ENCODE measurements at regions not wholly inside any gene's neighbourhood (a gene's known extent, or its start where the extent isn't known, plus 50 kb on each side); places are given as distances from the start of the nearest gene placed in this dataset.

- TF ChIP-seq, protein P1, sequence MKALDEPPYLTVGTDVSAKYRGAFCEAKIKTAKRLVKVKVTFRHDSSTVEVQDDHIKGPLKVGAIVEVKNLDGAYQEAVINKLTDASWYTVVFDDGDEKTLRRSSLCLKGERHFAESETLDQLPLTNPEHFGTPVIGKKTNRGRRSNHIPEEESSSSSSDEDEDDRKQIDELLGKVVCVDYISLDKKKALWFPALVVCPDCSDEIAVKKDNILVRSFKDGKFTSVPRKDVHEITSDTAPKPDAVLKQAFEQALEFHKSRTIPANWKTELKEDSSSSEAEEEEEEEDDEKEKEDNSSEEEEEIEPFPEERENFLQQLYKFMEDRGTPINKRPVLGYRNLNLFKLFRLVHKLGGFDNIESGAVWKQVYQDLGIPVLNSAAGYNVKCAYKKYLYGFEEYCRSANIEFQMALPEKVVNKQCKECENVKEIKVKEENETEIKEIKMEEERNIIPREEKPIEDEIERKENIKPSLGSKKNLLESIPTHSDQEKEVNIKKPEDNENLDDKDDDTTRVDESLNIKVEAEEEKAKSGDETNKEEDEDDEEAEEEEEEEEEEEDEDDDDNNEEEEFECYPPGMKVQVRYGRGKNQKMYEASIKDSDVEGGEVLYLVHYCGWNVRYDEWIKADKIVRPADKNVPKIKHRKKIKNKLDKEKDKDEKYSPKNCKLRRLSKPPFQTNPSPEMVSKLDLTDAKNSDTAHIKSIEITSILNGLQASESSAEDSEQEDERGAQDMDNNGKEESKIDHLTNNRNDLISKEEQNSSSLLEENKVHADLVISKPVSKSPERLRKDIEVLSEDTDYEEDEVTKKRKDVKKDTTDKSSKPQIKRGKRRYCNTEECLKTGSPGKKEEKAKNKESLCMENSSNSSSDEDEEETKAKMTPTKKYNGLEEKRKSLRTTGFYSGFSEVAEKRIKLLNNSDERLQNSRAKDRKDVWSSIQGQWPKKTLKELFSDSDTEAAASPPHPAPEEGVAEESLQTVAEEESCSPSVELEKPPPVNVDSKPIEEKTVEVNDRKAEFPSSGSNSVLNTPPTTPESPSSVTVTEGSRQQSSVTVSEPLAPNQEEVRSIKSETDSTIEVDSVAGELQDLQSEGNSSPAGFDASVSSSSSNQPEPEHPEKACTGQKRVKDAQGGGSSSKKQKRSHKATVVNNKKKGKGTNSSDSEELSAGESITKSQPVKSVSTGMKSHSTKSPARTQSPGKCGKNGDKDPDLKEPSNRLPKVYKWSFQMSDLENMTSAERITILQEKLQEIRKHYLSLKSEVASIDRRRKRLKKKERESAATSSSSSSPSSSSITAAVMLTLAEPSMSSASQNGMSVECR (CRISPR knock-in tag; IDR thresholded peaks at IDR 0.05; ENCODE audit: borderline replicate concordance), result no peak
Observed at GRCh38 chr12:63228853-63229252, 77.9 kb upstream of the AVPR1A start (continued).

DNA sequence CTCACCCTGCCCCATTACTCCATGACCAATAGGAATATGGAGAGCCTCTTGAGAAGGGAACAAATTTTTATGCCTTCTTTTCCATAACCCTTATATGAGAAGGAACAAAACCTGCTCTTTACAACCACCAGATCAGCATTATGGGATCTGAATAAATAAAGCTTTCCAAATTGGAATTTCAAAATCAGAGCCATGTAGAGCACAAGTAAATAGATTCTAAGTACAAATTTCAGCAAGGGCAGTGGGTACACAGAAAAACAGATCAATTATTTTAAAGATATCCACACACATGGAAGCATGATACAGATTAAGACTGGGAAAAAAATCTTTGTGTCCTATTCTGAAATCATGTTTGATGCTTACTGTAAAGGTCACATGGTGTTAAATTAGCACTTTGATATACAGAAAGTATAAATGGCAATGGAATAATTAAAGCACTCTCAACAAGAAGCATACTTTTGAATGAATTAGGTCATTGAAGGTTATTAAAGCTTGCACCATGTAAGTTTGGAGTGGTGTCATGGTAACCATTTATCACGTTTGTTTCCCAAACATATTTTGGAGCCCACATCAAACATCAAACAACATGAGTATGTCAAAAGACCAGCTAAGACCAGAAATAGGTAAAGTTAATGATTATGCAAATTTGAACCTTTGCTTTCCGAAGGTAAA, 75.9 kb upstream of the AVPR1A start:
- Mint-ChIP-seq H3K4me1 (peaks cover 9% of the 10 kb centered on the region), H3K27ac (no peak overlapping the region), H3K27me3 (ENCODE audit: low read depth) (no peaks in the 10 kb centered on the region), H3K9me3 (no peaks in the 10 kb centered on the region), H3K4me3 (no peak overlapping the region), H3K36me3 (no peaks in the 10 kb centered on the region)
- DNase-seq (ENCODE audit: low spot score) (no peak), ATAC-seq (no peak)
- TF ChIP-seq EMX1 (CRISPR knock-in tag; IDR thresholded peaks at IDR 0.05), result no peak
- TF ChIP-seq TEAD4 (CRISPR knock-in tag; IDR thresholded peaks at IDR 0.05), result no peak
- CTCF ChIA-PET, result interaction anchor here (0.8 kb wide), 1 partner anchor 75 kb away, joined by 3 read pairs; the partner anchor contains the start of gene AVPR1A
- POLR2A ChIA-PET, result no interaction called here

- ATAC-seq, result no peak
- Mint-ChIP-seq H3K27me3 (ENCODE audit: low read depth) (no peaks in the 10 kb centered on the region), H3K27ac (no peak overlapping the region), H3K4me1 (peaks cover 9% of the 10 kb centered on the region), H3K36me3 (no peaks in the 10 kb centered on the region), H3K9me3 (no peaks in the 10 kb centered on the region), H3K4me3 (no peak overlapping the region)
- DNase-seq (ENCODE audit: low spot score), result no peak
- CTCF ChIA-PET, result no interaction called here
- TF ChIP-seq ZNF317 (CRISPR knock-in tag; IDR thresholded peaks at IDR 0.05; ENCODE audit: borderline replicate concordance, low read depth), result no peak
- POLR2A ChIA-PET, result no interaction called here
Observed at GRCh38 chr12:63224396-63224795, 73.4 kb upstream of the AVPR1A start.

GRCh38 chr12:63223128-63223527, 72.1 kb upstream of the AVPR1A start:
- Mint-ChIP-seq H3K27ac (no peak overlapping the region), H3K9me3 (no peaks in the 10 kb centered on the region), H3K4me1 (peaks cover 9% of the 10 kb centered on the region), H3K4me3 (no peak overlapping the region), H3K27me3 (ENCODE audit: low read depth) (no peaks in the 10 kb centered on the region), H3K36me3 (no peaks in the 10 kb centered on the region)
- POLR2A ChIA-PET, result no interaction called here
- CTCF ChIA-PET, result interaction anchor here (0.6 kb wide), 1 partner anchor 530 kb away, joined by 3 read pairs; no protein-coding TSS in a partner anchor
- no peak for DNase-seq (ENCODE audit: low spot score)
- ATAC-seq, result no peak
- TF ChIP-seq NFE2L1 (CRISPR knock-in tag; IDR thresholded peaks at IDR 0.05) (no peak), TEAD4 (CRISPR knock-in tag; IDR thresholded peaks at IDR 0.05) (no peak), NR2C2 (CRISPR knock-in tag; IDR thresholded peaks at IDR 0.05) (no peak), FOXJ3 (CRISPR knock-in tag; IDR thresholded peaks at IDR 0.05; ENCODE audit: borderline replicate concordance) (no peak), ATF2 (CRISPR knock-in tag; IDR thresholded peaks at IDR 0.05; ENCODE audit: borderline replicate concordance, low read depth) (no peak), E2F1 (CRISPR knock-in tag; IDR thresholded peaks at IDR 0.05) (no peak), ZNF317 (CRISPR knock-in tag; IDR thresholded peaks at IDR 0.05; ENCODE audit: borderline replicate concordance, low read depth) (no peak), ZNF423 (CRISPR knock-in tag; IDR thresholded peaks at IDR 0.05) (no peak), SOX15 (CRISPR knock-in tag; IDR thresholded peaks at IDR 0.05) (no peak), HMGA2 (CRISPR knock-in tag; IDR thresholded peaks at IDR 0.05) (no peak)
- TF ChIP-seq, protein P2, sequence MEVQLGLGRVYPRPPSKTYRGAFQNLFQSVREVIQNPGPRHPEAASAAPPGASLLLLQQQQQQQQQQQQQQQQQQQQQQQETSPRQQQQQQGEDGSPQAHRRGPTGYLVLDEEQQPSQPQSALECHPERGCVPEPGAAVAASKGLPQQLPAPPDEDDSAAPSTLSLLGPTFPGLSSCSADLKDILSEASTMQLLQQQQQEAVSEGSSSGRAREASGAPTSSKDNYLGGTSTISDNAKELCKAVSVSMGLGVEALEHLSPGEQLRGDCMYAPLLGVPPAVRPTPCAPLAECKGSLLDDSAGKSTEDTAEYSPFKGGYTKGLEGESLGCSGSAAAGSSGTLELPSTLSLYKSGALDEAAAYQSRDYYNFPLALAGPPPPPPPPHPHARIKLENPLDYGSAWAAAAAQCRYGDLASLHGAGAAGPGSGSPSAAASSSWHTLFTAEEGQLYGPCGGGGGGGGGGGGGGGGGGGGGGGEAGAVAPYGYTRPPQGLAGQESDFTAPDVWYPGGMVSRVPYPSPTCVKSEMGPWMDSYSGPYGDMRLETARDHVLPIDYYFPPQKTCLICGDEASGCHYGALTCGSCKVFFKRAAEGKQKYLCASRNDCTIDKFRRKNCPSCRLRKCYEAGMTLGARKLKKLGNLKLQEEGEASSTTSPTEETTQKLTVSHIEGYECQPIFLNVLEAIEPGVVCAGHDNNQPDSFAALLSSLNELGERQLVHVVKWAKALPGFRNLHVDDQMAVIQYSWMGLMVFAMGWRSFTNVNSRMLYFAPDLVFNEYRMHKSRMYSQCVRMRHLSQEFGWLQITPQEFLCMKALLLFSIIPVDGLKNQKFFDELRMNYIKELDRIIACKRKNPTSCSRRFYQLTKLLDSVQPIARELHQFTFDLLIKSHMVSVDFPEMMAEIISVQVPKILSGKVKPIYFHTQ (CRISPR knock-in tag; IDR thresholded peaks at IDR 0.05), result no peak
- TF ChIP-seq, protein P3, sequence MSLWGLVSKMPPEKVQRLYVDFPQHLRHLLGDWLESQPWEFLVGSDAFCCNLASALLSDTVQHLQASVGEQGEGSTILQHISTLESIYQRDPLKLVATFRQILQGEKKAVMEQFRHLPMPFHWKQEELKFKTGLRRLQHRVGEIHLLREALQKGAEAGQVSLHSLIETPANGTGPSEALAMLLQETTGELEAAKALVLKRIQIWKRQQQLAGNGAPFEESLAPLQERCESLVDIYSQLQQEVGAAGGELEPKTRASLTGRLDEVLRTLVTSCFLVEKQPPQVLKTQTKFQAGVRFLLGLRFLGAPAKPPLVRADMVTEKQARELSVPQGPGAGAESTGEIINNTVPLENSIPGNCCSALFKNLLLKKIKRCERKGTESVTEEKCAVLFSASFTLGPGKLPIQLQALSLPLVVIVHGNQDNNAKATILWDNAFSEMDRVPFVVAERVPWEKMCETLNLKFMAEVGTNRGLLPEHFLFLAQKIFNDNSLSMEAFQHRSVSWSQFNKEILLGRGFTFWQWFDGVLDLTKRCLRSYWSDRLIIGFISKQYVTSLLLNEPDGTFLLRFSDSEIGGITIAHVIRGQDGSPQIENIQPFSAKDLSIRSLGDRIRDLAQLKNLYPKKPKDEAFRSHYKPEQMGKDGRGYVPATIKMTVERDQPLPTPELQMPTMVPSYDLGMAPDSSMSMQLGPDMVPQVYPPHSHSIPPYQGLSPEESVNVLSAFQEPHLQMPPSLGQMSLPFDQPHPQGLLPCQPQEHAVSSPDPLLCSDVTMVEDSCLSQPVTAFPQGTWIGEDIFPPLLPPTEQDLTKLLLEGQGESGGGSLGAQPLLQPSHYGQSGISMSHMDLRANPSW (CRISPR knock-in tag; conservative IDR thresholded peaks at IDR 0.05; ENCODE audit: low read depth), result no peak
- TF ChIP-seq, protein P4, sequence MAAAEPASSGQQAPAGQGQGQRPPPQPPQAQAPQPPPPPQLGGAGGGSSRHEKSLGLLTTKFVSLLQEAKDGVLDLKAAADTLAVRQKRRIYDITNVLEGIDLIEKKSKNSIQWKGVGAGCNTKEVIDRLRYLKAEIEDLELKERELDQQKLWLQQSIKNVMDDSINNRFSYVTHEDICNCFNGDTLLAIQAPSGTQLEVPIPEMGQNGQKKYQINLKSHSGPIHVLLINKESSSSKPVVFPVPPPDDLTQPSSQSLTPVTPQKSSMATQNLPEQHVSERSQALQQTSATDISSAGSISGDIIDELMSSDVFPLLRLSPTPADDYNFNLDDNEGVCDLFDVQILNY (CRISPR knock-in tag; IDR thresholded peaks at IDR 0.05), result no peak

Measured in WTC11 (cell line).